Activated CD4-positive, alpha-beta T cell treated with anti-CD3 and anti-CD28 coated beads for 36 hours (primary cell): ENCODE measurements at regions not wholly inside any gene's neighbourhood (a gene's known extent, or its start where the extent isn't known, plus 50 kb on each side); places are given as distances from the start of the nearest gene placed in this dataset.

Experiments used
- ATAC-seq: fragments of 200-7000 bp; cut with Tn5 transposase; one replicate; pipeline ENCODE4 v1.10.0; 2021; ENCODE audit warnings: mild to moderate bottlenecking, moderate library complexity
- CTCF ChIA-PET: fragments of 350-600 bp; sonication (Branson Sonifier 250); formaldehyde crosslinking; loops from one replicate; lab custom pipeline; 2021; ENCODE audit warnings: antibody characterized with exemption; lab: Charles Lee
- POLR2A ChIA-PET: fragments of 350-600 bp; sonication (Branson Sonifier 250); formaldehyde crosslinking; loops from one replicate; lab custom pipeline; 2021; ENCODE audit warnings: antibody characterized with exemption, inconsistent platforms; lab: Charles Lee
- DNase-seq: peaks from one replicate; pipeline ENCODE4 v3.0.0-alpha.2; 2020
- H3K27ac Mint-ChIP-seq: one replicate; pipeline ENCODE4 v1.8.0; 2021; ENCODE audit warnings: mixed read lengths
- H3K27me3 Mint-ChIP-seq: one replicate; pipeline ENCODE4 v1.8.0; 2021; ENCODE audit warnings: mixed read lengths
- H3K36me3 Mint-ChIP-seq: one replicate; pipeline ENCODE4 v1.8.0; 2021; ENCODE audit warnings: low read depth, mixed read lengths
- H3K4me1 Mint-ChIP-seq: one replicate; pipeline ENCODE4 v1.8.0; 2021; ENCODE audit warnings: mixed read lengths
- H3K4me3 Mint-ChIP-seq: one replicate; pipeline ENCODE4 v1.8.0; 2021; ENCODE audit warnings: mild to moderate bottlenecking, moderate library complexity, mixed read lengths
- H3K9me3 Mint-ChIP-seq: one replicate; pipeline ENCODE4 v1.8.0; 2021; ENCODE audit warnings: low read depth, mixed read lengths
- intact Hi-C, 2 experiments: fragments of 100-400 bp; cut with DNase I in 1 of 2; cut with micrococcal nuclease in 1 of 2; formaldehyde crosslinking; loops; one replicate each; pipeline versions ENCODE4 v1.14.2 to v1.15.1; 2022 to 2024; cut with DNase I, micrococcal nuclease

GRCh38 chr1:241417258-241417657 is 60.3 kb upstream of the RGS7 start:
- no peak overlapping the region for H3K27ac Mint-ChIP-seq
- ChIA-PET POLR2A (no interaction called here), CTCF (no interaction called here)
- no peak overlapping the region for H3K4me3 Mint-ChIP-seq
- no peaks in the 10 kb centered on the region for H3K9me3 Mint-ChIP-seq
- intact Hi-C loops: no loop called here
- H3K36me3 Mint-ChIP-seq: no peaks in the 10 kb centered on the region
- no peak for ATAC-seq
- DNase-seq: no peak
- H3K27me3 Mint-ChIP-seq: peaks cover 16% of the 10 kb centered on the region
- no peaks in the 10 kb centered on the region for H3K4me1 Mint-ChIP-seq

DNA sequence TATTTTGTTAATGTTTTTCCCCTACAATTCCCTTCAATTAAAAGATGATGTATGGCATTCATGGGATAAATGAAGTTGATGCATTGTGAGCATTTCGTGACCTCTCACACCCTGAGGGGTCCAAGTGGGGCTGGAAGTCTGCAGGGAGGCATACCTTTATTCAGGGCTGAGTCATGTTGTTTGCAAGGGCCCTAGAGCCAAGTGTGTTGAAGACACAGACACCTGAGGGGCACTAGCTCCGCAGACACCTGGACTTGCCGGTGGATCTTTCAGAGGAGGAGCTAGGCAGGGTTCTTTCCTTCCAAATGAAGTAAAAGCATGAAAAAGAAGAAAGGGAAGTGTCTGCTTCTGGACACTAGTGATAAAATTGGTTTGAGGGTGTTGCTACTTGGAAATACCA is 57.0 kb upstream of the RGS7 start:
- POLR2A ChIA-PET: no interaction called here
- H3K4me3 Mint-ChIP-seq: no peak overlapping the region

DNA sequence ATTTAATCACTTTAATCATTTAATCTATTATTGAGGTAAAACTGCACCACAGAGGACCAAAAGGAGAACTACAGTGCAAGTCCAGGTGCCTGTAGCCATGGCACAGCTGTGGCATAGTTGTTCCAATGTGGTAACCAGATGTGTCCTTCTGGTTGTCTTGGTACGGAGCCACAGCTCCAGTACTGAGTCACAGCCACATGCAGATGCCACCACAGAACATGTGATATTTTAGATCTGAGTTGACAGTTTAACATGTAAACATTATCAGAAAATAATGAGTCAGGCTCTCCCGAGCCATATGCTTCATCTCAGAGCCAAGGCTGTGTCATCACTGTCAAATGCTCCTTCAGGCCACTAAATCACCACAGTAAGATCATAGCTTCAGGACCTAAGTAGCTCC is 56.4 kb upstream of the RGS7 start:
- intact Hi-C loops: no loop called here
- POLR2A ChIA-PET: no interaction called here
- no peaks in the 10 kb centered on the region for H3K36me3 Mint-ChIP-seq
- ATAC-seq (peak; percentile 47), DNase-seq (peak; percentile 4)
- H3K9me3 Mint-ChIP-seq: no peaks in the 10 kb centered on the region
- no peak overlapping the region for H3K4me3 Mint-ChIP-seq
- H3K4me1 Mint-ChIP-seq: no peaks in the 10 kb centered on the region
- CTCF ChIA-PET: interaction anchor here (0.6 kb wide), 1 partner anchor 556 kb away, joined by 4 read pairs; no protein-coding TSS in a partner anchor
- H3K27ac Mint-ChIP-seq: no peak overlapping the region
- peaks cover 7% of the 10 kb centered on the region for H3K27me3 Mint-ChIP-seq

More for the DNA sequence above, 57.0 kb upstream of the RGS7 start:
- no peak for DNase-seq
- intact Hi-C loops: no loop called here
- no peaks in the 10 kb centered on the region for H3K9me3 Mint-ChIP-seq
- H3K27ac Mint-ChIP-seq: no peak overlapping the region
- H3K27me3 Mint-ChIP-seq: peaks cover 8% of the 10 kb centered on the region
- no peaks in the 10 kb centered on the region for H3K4me1 Mint-ChIP-seq
- ATAC-seq: no peak
- H3K36me3 Mint-ChIP-seq: no peaks in the 10 kb centered on the region
- CTCF ChIA-PET: no interaction called here

DNA sequence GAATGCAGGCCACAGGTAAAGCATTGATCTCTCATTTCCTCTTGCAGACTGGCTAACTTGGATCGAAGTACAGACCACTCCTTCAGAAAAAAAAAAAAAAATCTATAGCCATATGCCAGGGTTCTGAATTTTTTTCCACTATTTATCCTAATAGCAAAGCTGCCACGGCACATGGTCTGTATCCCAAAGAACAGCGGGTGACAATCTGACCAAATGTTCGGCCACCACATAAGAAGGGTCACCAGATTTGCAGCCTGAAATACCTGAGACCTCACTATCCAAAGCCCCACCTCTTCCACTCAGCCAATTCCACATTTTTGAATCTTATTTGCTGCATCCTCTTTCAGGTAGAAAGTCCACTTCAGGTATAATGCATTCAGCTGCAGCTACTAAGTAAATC is 55.6 kb upstream of the RGS7 start:
- CTCF ChIA-PET: no interaction called here
- ATAC-seq: no peak
- DNase-seq: no peak
- Mint-ChIP-seq H3K9me3 (no peaks in the 10 kb centered on the region), H3K27me3 (peaks cover 7% of the 10 kb centered on the region), H3K4me3 (no peak overlapping the region), H3K27ac (no peak overlapping the region), H3K36me3 (no peaks in the 10 kb centered on the region), H3K4me1 (no peaks in the 10 kb centered on the region)
- intact Hi-C loops: no loop called here
- POLR2A ChIA-PET: no interaction called here

DNA sequence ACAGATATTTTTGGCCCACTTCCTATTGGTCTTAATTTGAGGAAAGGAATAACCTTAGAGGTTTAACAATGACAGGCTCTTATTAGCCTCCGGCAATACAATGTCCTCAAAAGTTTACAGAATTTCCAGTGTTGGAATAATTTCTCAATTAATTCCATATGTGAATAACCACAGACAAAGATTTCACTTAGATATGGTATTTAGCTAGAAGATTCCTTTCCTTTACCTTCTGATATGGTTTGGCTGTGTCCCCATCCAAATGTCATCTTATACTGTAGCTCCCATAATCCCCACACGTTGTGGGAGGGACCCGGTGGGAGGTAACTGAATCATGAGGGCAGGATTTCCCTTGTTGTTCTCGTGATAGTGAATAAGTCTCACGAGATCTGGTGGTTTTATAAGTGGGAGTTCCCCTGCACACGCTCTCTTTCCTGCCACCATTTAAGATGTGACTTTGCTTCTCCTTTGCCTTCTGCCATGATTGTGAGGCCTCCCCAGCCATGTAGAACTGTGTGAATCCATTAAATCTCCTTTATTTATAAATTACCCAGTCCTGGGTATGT is 54.9 kb upstream of the RGS7 start:
- ATAC-seq (no peak), DNase-seq (no peak)
- POLR2A ChIA-PET: no interaction called here
- peaks cover 3% of the 10 kb centered on the region for H3K27me3 Mint-ChIP-seq
- CTCF ChIA-PET: no interaction called here
- no peaks in the 10 kb centered on the region for H3K4me1 Mint-ChIP-seq
- H3K27ac Mint-ChIP-seq: no peak overlapping the region
- intact Hi-C loops: no loop called here
- H3K9me3 Mint-ChIP-seq: no peaks in the 10 kb centered on the region
- H3K4me3 Mint-ChIP-seq: no peak overlapping the region
- H3K36me3 Mint-ChIP-seq: no peaks in the 10 kb centered on the region

GRCh38 chr1:241411056-241411775 is 54.2 kb upstream of the RGS7 start:
- DNase-seq (no peak), ATAC-seq (no peak)
- intact Hi-C loops: no loop called here
- H3K4me3 Mint-ChIP-seq: no peak overlapping the region
- H3K27me3 Mint-ChIP-seq: peaks cover 3% of the 10 kb centered on the region
- ChIA-PET POLR2A (interaction anchor here (0.5 kb wide), 1 partner anchor 1864 kb away, joined by 3 read pairs; no protein-coding TSS in a partner anchor), CTCF (no interaction called here)
- no peak overlapping the region for H3K27ac Mint-ChIP-seq
- H3K9me3 Mint-ChIP-seq: no peaks in the 10 kb centered on the region
- H3K36me3 Mint-ChIP-seq: no peaks in the 10 kb centered on the region
- H3K4me1 Mint-ChIP-seq: no peaks in the 10 kb centered on the region

GRCh38 chr1:241408170-241408569 is 51.2 kb upstream of the RGS7 start:
- Mint-ChIP-seq H3K4me1 (no peaks in the 10 kb centered on the region), H3K27ac (no peak overlapping the region), H3K36me3 (no peaks in the 10 kb centered on the region), H3K4me3 (no peak overlapping the region), H3K9me3 (no peaks in the 10 kb centered on the region), H3K27me3 (peaks cover 3% of the 10 kb centered on the region)
- no peak for ATAC-seq
- DNase-seq: no peak
- CTCF ChIA-PET: no interaction called here
- POLR2A ChIA-PET: no interaction called here
- intact Hi-C loops: no loop called here
